K562 (cell line): ENCODE measurements at regions not wholly inside any gene's neighbourhood (a gene's known extent, or its start where the extent isn't known, plus 50 kb on each side); places are given as distances from the start of the nearest gene placed in this dataset.

ENCODE experiments used
- ATAC-seq: fragments of 200-7000 bp; cut with Tn5 transposase; 3 replicates; pipeline ENCODE4 v1.9.1; 2020; ENCODE audit warnings: moderate library complexity
- BruUV-seq: library from RNA; stranded (reverse); fragments of 400-500 nt; replicated peaks from 2 replicates; lab custom pipeline; 2021; lab: Mats Ljungman, UMichigan
- CTCF ChIA-PET: fragments of 300-600 bp; formaldehyde crosslinking; extraction: SDS; loops from one replicate; lab custom pipeline; 2021; ENCODE audit warnings: low intra/inter-chr PET ratio; lab: Yijun Ruan, JAX
- POLR2A ChIA-PET: fragments of 300-600, 350-650 bp; sonication (Branson Sonifier 250); formaldehyde crosslinking; extraction: SDS; loops from one replicate; lab custom pipeline; 2021; ENCODE audit warnings: antibody characterized with exemption, inconsistent platforms; lab: Yijun Ruan, JAX
- DNase-seq, 4 experiments: peaks; one replicate each; pipeline versions ENCODE4 v3.0.0 to v3.0.0-alpha.2; 2011 to 2018; ENCODE audit warnings: low spot score in 3 of 4, mixed read lengths in 3 of 4; ENCODE audit errors: extremely low read depth in 1 of 4
- FAIRE-seq: peaks from 2 replicates; lab custom pipeline; 2011; peaks lifted over from hg19 to GRCh38; lab: Jason Lieb, UNC
- H2AFZ ChIP-seq: 2 replicates; pipeline ENCODE4 v1.6.0; 2011; ENCODE audit warnings: low read depth, low read length, control low read depth, inconsistent platforms
- H3K27ac ChIP-seq: fragments of 200-600 bp; 3 replicates; pipeline ENCODE4 v1.8.0; 2011; ENCODE audit warnings: low read depth, mild to moderate bottlenecking, control low read depth, inconsistent platforms, low read length, moderate library complexity, mixed read lengths; ENCODE audit errors: extremely low read depth
- H3K27me3 ChIP-seq, 2 experiments: fragments of 300-600 bp in 1 of 2; 2 replicates in 1 of 2; 3 replicates in 1 of 2; pipeline versions ENCODE4 v1.6.0 to v1.8.0; 2011; ENCODE audit warnings: inconsistent platforms in 2 of 2, low read length in 2 of 2, mild to moderate bottlenecking in 1 of 2, mixed read lengths in 1 of 2, moderate library complexity in 1 of 2; ENCODE audit not compliant: control insufficient read depth in 2 of 2, insufficient read depth in 2 of 2
- H3K36me3 ChIP-seq: fragments of 300-600 bp; 3 replicates; pipeline ENCODE4 v1.8.0; 2011; ENCODE audit warnings: mild to moderate bottlenecking, low read length, inconsistent platforms; ENCODE audit not compliant: control insufficient read depth, insufficient read depth
- H3K4me1 ChIP-seq, 2 experiments: fragments of 200-600 bp in 1 of 2; replicated peaks in 1 of 2; 2 replicates in 1 of 2; 3 replicates in 1 of 2; pipeline versions ENCODE4 v1.5.1 to v1.8.0; 2011; ENCODE audit warnings: inconsistent platforms in 2 of 2, low read length in 2 of 2, mild to moderate bottlenecking in 1 of 2, mixed read lengths in 1 of 2, moderate library complexity in 1 of 2; ENCODE audit not compliant: control insufficient read depth in 2 of 2, insufficient read depth in 2 of 2
- H3K4me2 ChIP-seq: 2 replicates; pipeline ENCODE4 v1.6.1; 2011; ENCODE audit warnings: low read length, control low read depth, inconsistent platforms, mixed read lengths; ENCODE audit not compliant: insufficient read depth
- H3K4me3 ChIP-seq: fragments of 200-600 bp; sonication (generic), shearing (Covaris generic); 2 replicates; pipeline ENCODE4 v1.5.1; 2016; ENCODE audit warnings: control low read depth, inconsistent platforms
- H3K79me2 ChIP-seq: fragments of 200-600 bp; 3 replicates; pipeline ENCODE4 v1.8.0; 2011; ENCODE audit warnings: low read length, inconsistent platforms; ENCODE audit not compliant: control insufficient read depth, insufficient read depth
- H3K9ac ChIP-seq, 2 experiments: 2 replicates each; pipeline versions ENCODE4 v1.6.0 to v1.6.1; 2011; ENCODE audit warnings: low read depth in 2 of 2, low read length in 2 of 2, control low read depth in 1 of 2, inconsistent platforms in 1 of 2, mild to moderate bottlenecking in 1 of 2, mixed read lengths in 1 of 2; ENCODE audit not compliant: insufficient read depth in 1 of 2
- H3K9me1 ChIP-seq: one replicate; pipeline ENCODE4 v1.6.0; 2011; ENCODE audit warnings: inconsistent platforms, mild to moderate bottlenecking, low read length, moderate library complexity; ENCODE audit not compliant: control insufficient read depth, insufficient read depth
- H3K9me3 ChIP-seq: replicated peaks from 2 replicates; pipeline ENCODE4 v1.5.1; 2011; ENCODE audit warnings: low read depth, low read length, inconsistent platforms; ENCODE audit not compliant: control insufficient read depth, insufficient read depth
- H4K20me1 ChIP-seq: replicated peaks from 2 replicates; pipeline ENCODE4 v1.6.1; 2011; ENCODE audit warnings: low read length, inconsistent platforms, mixed read lengths; ENCODE audit not compliant: control insufficient read depth, insufficient read depth
- CHD4 ChIP-seq: fragments of 200-600 bp; sonication (generic); IDR thresholded peaks from 3 replicates; pipeline ENCODE4 v1.6.1; 2012; ENCODE audit warnings: low read depth, mild to moderate bottlenecking, mixed read lengths, low read length, inconsistent platforms; ENCODE audit not compliant: insufficient read depth, insufficient replicate concordance, poor library complexity, severe bottlenecking
- ELF4 ChIP-seq: fragments of 450-650 bp; formaldehyde crosslinking; IDR thresholded peaks from 2 replicates; pipeline ENCODE4 v1.4.0; 2022; ENCODE audit warnings: missing genetic modification characterization
- IFI16 ChIP-seq: fragments of 250-450 bp; sonication (Bioruptor Pico); IDR thresholded peaks from 2 replicates; pipeline ENCODE4 v2.1.2; 2022; ENCODE audit warnings: mild to moderate bottlenecking, inconsistent platforms
- OTX1 ChIP-seq: fragments of 450-650 bp; formaldehyde crosslinking; IDR thresholded peaks from 2 replicates; pipeline ENCODE4 v1.4.0; 2022; ENCODE audit warnings: mild to moderate bottlenecking
- POU5F1 ChIP-seq: fragments of 150-350 bp; IDR thresholded peaks from 2 replicates; pipeline ENCODE4 v1.6.1; 2014; ENCODE audit warnings: borderline replicate concordance, low read length, low read depth, mild to moderate bottlenecking; ENCODE audit not compliant: partially characterized antibody
- SIN3B ChIP-seq: fragments of 450-650 bp; IDR thresholded peaks from 2 replicates; pipeline ENCODE4 v1.6.1; 2017; ENCODE audit warnings: low read depth, mild to moderate bottlenecking, moderate library complexity
- THRAP3 ChIP-seq: fragments of 450-650 bp; IDR thresholded peaks from 2 replicates; pipeline ENCODE4 v1.6.1; 2016; ENCODE audit warnings: mild to moderate bottlenecking, inconsistent platforms, borderline replicate concordance
- ZC3H4 ChIP-seq: sonication (generic); formaldehyde crosslinking; IDR thresholded peaks from 2 replicates; pipeline ENCODE4 v1.9.0; 2021; ENCODE audit warnings: missing genetic modification reagents, borderline replicate concordance
- ZNF3 ChIP-seq: fragments of 250-450 bp; sonication (Bioruptor Pico); IDR thresholded peaks from 2 replicates; pipeline ENCODE4 v1.5.0; 2021; ENCODE audit warnings: mild to moderate bottlenecking, moderate library complexity
- WGBS: fragments of 100-300 bp; shearing (Covaris generic); methylation state at CpG from one replicate; pipeline ENCODE4 v1.1.6; 2016; ENCODE audit warnings: low coverage, mixed read lengths; ENCODE audit not compliant: insufficient coverage; ENCODE audit errors: missing lambda C conversion rate; 5-methylcytosine and 5-hydroxymethylcytosine counted together
- in situ Hi-C: fragments of 300-500 bp; cut with MboI; formaldehyde crosslinking; loops from 4 replicates; pipeline ENCODE4 v1.15.0; 2018; ENCODE audit warnings: inconsistent platforms, mixed read lengths
- intact Hi-C: fragments of 100-400 bp; cut with micrococcal nuclease; formaldehyde crosslinking; loops from 2 replicates; pipeline ENCODE4 v1.14.2; 2022
- TF ChIP-seq, protein P1 (sequence below): fragments of 450-650 bp; IDR thresholded peaks from 2 replicates; pipeline ENCODE4 v1.6.1; 2016; ENCODE audit warnings: antibody characterized with exemption
- TF ChIP-seq, protein P2 (sequence below): fragments of 150-350 bp; IDR thresholded peaks from 2 replicates; pipeline ENCODE4 v1.6.1; 2014; ENCODE audit warnings: low read depth, mild to moderate bottlenecking, low read length, borderline replicate concordance

DNA sequence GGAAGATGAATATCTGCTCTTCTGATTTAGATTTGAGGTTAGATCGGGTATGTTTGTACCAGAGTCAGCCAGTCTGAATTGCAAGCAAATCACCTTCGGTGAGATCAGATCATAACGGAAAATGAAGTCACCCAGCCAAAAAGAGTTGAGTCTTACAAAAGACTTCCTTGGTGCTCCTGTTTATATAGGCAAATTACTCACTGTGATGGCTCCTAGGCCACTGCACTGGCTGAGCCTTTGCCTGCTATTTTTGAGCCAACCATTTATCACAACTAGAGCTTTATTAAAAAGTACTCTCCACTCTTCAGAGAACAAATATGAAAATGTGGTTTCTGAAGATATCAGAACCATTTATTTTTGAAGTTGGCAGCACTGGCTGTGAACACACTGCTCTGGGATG, 277.7 kb upstream of the PCSK5 start:
- no peaks in the 10 kb centered on the region for H3K27me3 ChIP-seq
- no peak overlapping the region for H2AFZ ChIP-seq
- in situ Hi-C loops: no loop called here
- H4K20me1 ChIP-seq: no peaks in the 10 kb centered on the region
- WGBS: 0% methylated on average over 3 of the region's 3 CpGs
- no peak overlapping the region for H3K4me3 ChIP-seq
- no peak for TF ChIP-seq ZNF3 (CRISPR knock-in tag)
- TF ChIP-seq POU5F1: no peak
- TF ChIP-seq, protein P1, sequence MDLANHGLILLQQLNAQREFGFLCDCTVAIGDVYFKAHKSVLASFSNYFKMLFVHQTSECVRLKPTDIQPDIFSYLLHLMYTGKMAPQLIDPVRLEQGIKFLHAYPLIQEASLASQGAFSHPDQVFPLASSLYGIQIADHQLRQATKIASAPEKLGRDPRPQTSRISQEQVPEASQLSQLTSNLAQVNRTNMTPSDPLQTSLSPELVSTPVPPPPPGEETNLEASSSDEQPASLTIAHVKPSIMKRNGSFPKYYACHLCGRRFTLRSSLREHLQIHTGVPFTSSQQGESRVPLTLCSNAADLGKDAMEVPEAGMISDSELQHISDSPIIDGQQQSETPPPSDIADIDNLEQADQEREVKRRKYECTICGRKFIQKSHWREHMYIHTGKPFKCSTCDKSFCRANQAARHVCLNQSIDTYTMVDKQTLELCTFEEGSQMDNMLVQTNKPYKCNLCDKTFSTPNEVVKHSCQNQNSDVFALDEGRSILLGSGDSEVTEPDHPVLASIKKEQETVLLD: no peak
- TF ChIP-seq ELF4 (CRISPR knock-in tag): no peak
- no peak for TF ChIP-seq THRAP3
- TF ChIP-seq, protein P2, sequence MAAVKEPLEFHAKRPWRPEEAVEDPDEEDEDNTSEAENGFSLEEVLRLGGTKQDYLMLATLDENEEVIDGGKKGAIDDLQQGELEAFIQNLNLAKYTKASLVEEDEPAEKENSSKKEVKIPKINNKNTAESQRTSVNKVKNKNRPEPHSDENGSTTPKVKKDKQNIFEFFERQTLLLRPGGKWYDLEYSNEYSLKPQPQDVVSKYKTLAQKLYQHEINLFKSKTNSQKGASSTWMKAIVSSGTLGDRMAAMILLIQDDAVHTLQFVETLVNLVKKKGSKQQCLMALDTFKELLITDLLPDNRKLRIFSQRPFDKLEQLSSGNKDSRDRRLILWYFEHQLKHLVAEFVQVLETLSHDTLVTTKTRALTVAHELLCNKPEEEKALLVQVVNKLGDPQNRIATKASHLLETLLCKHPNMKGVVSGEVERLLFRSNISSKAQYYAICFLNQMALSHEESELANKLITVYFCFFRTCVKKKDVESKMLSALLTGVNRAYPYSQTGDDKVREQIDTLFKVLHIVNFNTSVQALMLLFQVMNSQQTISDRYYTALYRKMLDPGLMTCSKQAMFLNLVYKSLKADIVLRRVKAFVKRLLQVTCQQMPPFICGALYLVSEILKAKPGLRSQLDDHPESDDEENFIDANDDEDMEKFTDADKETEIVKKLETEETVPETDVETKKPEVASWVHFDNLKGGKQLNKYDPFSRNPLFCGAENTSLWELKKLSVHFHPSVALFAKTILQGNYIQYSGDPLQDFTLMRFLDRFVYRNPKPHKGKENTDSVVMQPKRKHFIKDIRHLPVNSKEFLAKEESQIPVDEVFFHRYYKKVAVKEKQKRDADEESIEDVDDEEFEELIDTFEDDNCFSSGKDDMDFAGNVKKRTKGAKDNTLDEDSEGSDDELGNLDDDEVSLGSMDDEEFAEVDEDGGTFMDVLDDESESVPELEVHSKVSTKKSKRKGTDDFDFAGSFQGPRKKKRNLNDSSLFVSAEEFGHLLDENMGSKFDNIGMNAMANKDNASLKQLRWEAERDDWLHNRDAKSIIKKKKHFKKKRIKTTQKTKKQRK: no peak
- no peak for TF ChIP-seq OTX1 (CRISPR knock-in tag)
- TF ChIP-seq IFI16 (CRISPR knock-in tag): no peak
- no peak for TF ChIP-seq CHD4
- no peak for TF ChIP-seq ZC3H4
- TF ChIP-seq SIN3B: no peak
- no peaks in the 10 kb centered on the region for H3K79me2 ChIP-seq
- no peaks in the 10 kb centered on the region for H3K4me1 ChIP-seq
- ChIA-PET POLR2A (no interaction called here), CTCF (no interaction called here)
- H3K9ac ChIP-seq: no peak overlapping the region
- H3K9me3 ChIP-seq: no peaks in the 10 kb centered on the region
- DNase-seq (no peak), ATAC-seq (no peak), FAIRE-seq (no peak)
- no peaks in the 10 kb centered on the region for H3K36me3 ChIP-seq
- H3K9me1 ChIP-seq: no peaks in the 10 kb centered on the region
- intact Hi-C loops: no loop called here
- H3K4me2 ChIP-seq: no peak overlapping the region
- BruUV-seq: no TSS peak
- no peak overlapping the region for H3K27ac ChIP-seq
